H1 (cell line): ENCODE measurements at regions not wholly inside any gene's neighbourhood (a gene's known extent, or its start where the extent isn't known, plus 50 kb on each side); places are given as distances from the start of the nearest gene placed in this dataset.

Experiments
- CTCF ChIA-PET: fragments of 300-600 bp; sonication (Branson Sonifier 250); formaldehyde crosslinking; loops from one replicate; lab custom pipeline; 2021; ENCODE audit not compliant: partially characterized antibody; lab: Charles Lee
- POLR2A ChIA-PET: fragments of 300-600 bp; sonication (Branson Sonifier 250); formaldehyde crosslinking; loops from one replicate; lab custom pipeline; 2021; ENCODE audit warnings: inconsistent platforms; ENCODE audit not compliant: partially characterized antibody; lab: Charles Lee
- DNase-seq, 2 experiments: peaks; one replicate each; pipeline versions ENCODE4 v3.0.0 to v3.0.0-alpha.2; 2010 to 2022; ENCODE audit warnings: low spot score in 2 of 2, low read depth in 1 of 2, mixed read lengths in 1 of 2
- FAIRE-seq: peaks from 2 replicates; lab custom pipeline; 2011; peaks lifted over from hg19 to GRCh38; lab: Jason Lieb, UNC
- H2AFZ ChIP-seq: 2 replicates; pipeline ENCODE4 v1.8.1; 2012; ENCODE audit warnings: low read length, inconsistent platforms
- H2AK5ac ChIP-seq: 2 replicates; pipeline ENCODE4 v1.6.1; 2013; ENCODE audit warnings: low read depth, low read length
- H2BK120ac ChIP-seq: replicated peaks from 2 replicates; pipeline ENCODE3; 2013; ENCODE audit warnings: low read depth, low read length, inconsistent platforms
- H2BK12ac ChIP-seq: 2 replicates; pipeline ENCODE4 v1.6.1; 2013; ENCODE audit warnings: low read depth, low read length
- H2BK15ac ChIP-seq: 2 replicates; pipeline ENCODE4 v1.6.1; 2013; ENCODE audit warnings: low read length
- H2BK20ac ChIP-seq: 2 replicates; pipeline ENCODE4 v1.6.1; 2013; ENCODE audit warnings: low read length
- H2BK5ac ChIP-seq: 2 replicates; pipeline ENCODE4 v1.6.1; 2013; ENCODE audit warnings: low read depth, low read length
- H3K14ac ChIP-seq: 2 replicates; pipeline ENCODE4 v1.6.1; 2013; ENCODE audit warnings: inconsistent platforms; ENCODE audit not compliant: insufficient read length
- H3K18ac ChIP-seq: 2 replicates; pipeline ENCODE4 v1.6.1; 2013; ENCODE audit warnings: low read length; ENCODE audit errors: extremely low read depth
- H3K23ac ChIP-seq: 2 replicates; pipeline ENCODE4 v1.6.1; 2013; ENCODE audit warnings: inconsistent platforms; ENCODE audit not compliant: insufficient read length
- H3K23me2 ChIP-seq: 2 replicates; pipeline ENCODE4 v1.6.1; 2013; ENCODE audit warnings: low read depth, low read length
- H3K27ac ChIP-seq: 2 replicates; pipeline ENCODE4 v1.6.1; 2011; ENCODE audit warnings: low read depth, low read length, inconsistent platforms
- H3K27me3 ChIP-seq, 4 experiments: replicated peaks in 1 of 4; 1 replicate in 1 of 4; 2 replicates in 3 of 4; pipeline versions ENCODE4 v1.6.1 to v1.8.1; 2011 to 2013; ENCODE audit warnings: low read length in 3 of 4, mild to moderate bottlenecking in 3 of 4, inconsistent platforms in 2 of 4, mixed read lengths in 2 of 4, moderate library complexity in 1 of 4; ENCODE audit not compliant: control insufficient read depth in 3 of 4, insufficient read depth in 3 of 4; ENCODE audit errors: extremely low read depth in 1 of 4
- H3K36me3 ChIP-seq, 4 experiments: 2 replicates each; pipeline versions ENCODE4 v1.6.1 to v1.8.1; 2011 to 2013; ENCODE audit warnings: mild to moderate bottlenecking in 4 of 4, low read length in 3 of 4, moderate library complexity in 2 of 4, control low read depth in 1 of 4, inconsistent platforms in 1 of 4; ENCODE audit not compliant: insufficient read depth in 4 of 4, control insufficient read depth in 2 of 4
- H3K4ac ChIP-seq: replicated peaks from 2 replicates; pipeline ENCODE3; 2013; ENCODE audit warnings: low read length, low read depth, mixed read lengths, inconsistent platforms; ENCODE audit not compliant: insufficient read length
- H3K4me1 ChIP-seq, 4 experiments: replicated peaks in 1 of 4; 1 replicate in 1 of 4; 2 replicates in 3 of 4; pipeline versions ENCODE4 v1.6.1 to v1.8.1; 2011 to 2013; ENCODE audit warnings: low read length in 3 of 4, inconsistent platforms in 2 of 4, mixed read lengths in 1 of 4; ENCODE audit not compliant: insufficient read depth in 4 of 4, control insufficient read depth in 3 of 4
- H3K4me2 ChIP-seq, 2 experiments: 2 replicates each; pipeline versions ENCODE4 v1.6.1 to v1.8.1; 2011 to 2013; ENCODE audit warnings: low read depth in 2 of 2, low read length in 2 of 2, control low read depth in 1 of 2, inconsistent platforms in 1 of 2, mild to moderate bottlenecking in 1 of 2; ENCODE audit not compliant: insufficient read depth in 1 of 2
- H3K4me3 ChIP-seq, 4 experiments: fragments of 200-600, 300-600 bp in 1 of 4; sonication (generic), shearing (Covaris generic), sonication (Bioruptor Twin) in 1 of 4; 2 replicates each; pipeline versions ENCODE4 v1.5.1 to v1.8.1; 2011 to 2016; ENCODE audit warnings: low read length in 4 of 4, low read depth in 3 of 4, control low read depth in 2 of 4, inconsistent platforms in 2 of 4, mild to moderate bottlenecking in 2 of 4, mixed read lengths in 1 of 4, moderate library complexity in 1 of 4; ENCODE audit not compliant: insufficient read depth in 2 of 4; ENCODE audit errors: extremely low read depth in 1 of 4
- H3K56ac ChIP-seq: replicated peaks from 2 replicates; pipeline ENCODE3; 2013; ENCODE audit warnings: low read depth, mild to moderate bottlenecking, mixed read lengths, low read length, inconsistent platforms; ENCODE audit not compliant: insufficient read length
- H3K79me1 ChIP-seq: 2 replicates; pipeline ENCODE4 v1.6.1; 2013; ENCODE audit warnings: low read depth, low read length, control low read depth
- H3K79me2 ChIP-seq, 2 experiments: 2 replicates each; pipeline versions ENCODE4 v1.6.1 to v1.8.1; 2012 to 2013; ENCODE audit warnings: low read length in 2 of 2, mild to moderate bottlenecking in 2 of 2, inconsistent platforms in 1 of 2; ENCODE audit not compliant: insufficient read depth in 2 of 2, control insufficient read depth in 1 of 2
- H3K9ac ChIP-seq, 4 experiments: replicated peaks in 1 of 4; 1 replicate in 1 of 4; 2 replicates in 3 of 4; pipeline versions ENCODE4 v1.6.1 to v1.8.1; 2011 to 2013; ENCODE audit warnings: low read depth in 3 of 4, low read length in 3 of 4, control low read depth in 2 of 4, mild to moderate bottlenecking in 2 of 4, moderate library complexity in 2 of 4, inconsistent platforms in 1 of 4; ENCODE audit errors: extremely low read depth in 1 of 4
- H3K9me3 ChIP-seq, 2 experiments: 2 replicates each; pipeline versions ENCODE4 v1.6.1 to v1.8.1; 2012 to 2013; ENCODE audit warnings: mild to moderate bottlenecking in 2 of 2, moderate library complexity in 2 of 2, control low read depth in 1 of 2, inconsistent platforms in 1 of 2, low read depth in 1 of 2, low read length in 1 of 2, mixed read lengths in 1 of 2; ENCODE audit not compliant: insufficient read depth in 2 of 2
- H4K20me1 ChIP-seq, 2 experiments: replicated peaks in 1 of 2; 2 replicates each; pipeline versions ENCODE3 to v1.8.1; 2011 to 2013; ENCODE audit warnings: inconsistent platforms in 2 of 2, low read length in 2 of 2, mild to moderate bottlenecking in 1 of 2; ENCODE audit not compliant: insufficient read depth in 2 of 2, control insufficient read depth in 1 of 2
- H4K5ac ChIP-seq: 2 replicates; pipeline ENCODE4 v1.6.1; 2013; ENCODE audit warnings: low read length, low read depth, mixed read lengths, inconsistent platforms; ENCODE audit not compliant: insufficient read length
- H4K8ac ChIP-seq: 2 replicates; pipeline ENCODE4 v1.8.0; 2013; ENCODE audit warnings: mild to moderate bottlenecking, moderate library complexity, low read length, inconsistent platforms; ENCODE audit not compliant: insufficient read depth; ENCODE audit errors: extremely low read depth
- H4K91ac ChIP-seq: replicated peaks from 2 replicates; pipeline ENCODE3; 2013; ENCODE audit warnings: low read length, mixed read lengths, inconsistent platforms; ENCODE audit not compliant: insufficient read length
- CHD2 ChIP-seq: IDR thresholded peaks from 2 replicates; pipeline ENCODE4 v1.6.1; 2012; ENCODE audit warnings: low read length, improper control_type of control experiment
- CREB1 ChIP-seq: IDR thresholded peaks from 2 replicates; pipeline ENCODE4 v1.6.1; 2012; ENCODE audit warnings: inconsistent platforms
- EGR1 ChIP-seq: IDR thresholded peaks from 2 replicates; pipeline ENCODE4 v1.6.1; 2011; ENCODE audit warnings: low read depth, low read length, borderline replicate concordance
- EP300 ChIP-seq, 2 experiments: IDR thresholded peaks; 1 replicate in 1 of 2; 2 replicates in 1 of 2; pipeline ENCODE4 v1.6.1; 2011 to 2012; ENCODE audit warnings: low read depth in 2 of 2, low read length in 2 of 2, mild to moderate bottlenecking in 2 of 2, borderline replicate concordance in 1 of 2, inconsistent platforms in 1 of 2, moderate library complexity in 1 of 2
- HDAC2 ChIP-seq, 2 experiments: fragments of 300-600 bp in 1 of 2; sonication (generic) in 1 of 2; IDR thresholded peaks; 2 replicates each; pipeline ENCODE4 v1.6.1; 2011 to 2012; ENCODE audit warnings: low read depth in 2 of 2, low read length in 2 of 2, mild to moderate bottlenecking in 2 of 2, moderate library complexity in 2 of 2, borderline replicate concordance in 1 of 2, inconsistent platforms in 1 of 2
- RBBP5 ChIP-seq: IDR thresholded peaks from 2 replicates; pipeline ENCODE4 v1.7.1; 2012; ENCODE audit warnings: low read depth, mild to moderate bottlenecking, inconsistent platforms, low read length, moderate library complexity, borderline replicate concordance
- RFX5 ChIP-seq: IDR thresholded peaks from 2 replicates; pipeline ENCODE4 v1.6.1; 2011; ENCODE audit warnings: low read depth, low read length, improper control_type of control experiment, borderline replicate concordance
- RNF2 ChIP-seq: fragments of 200-900, 300-1000 bp; sonication (generic); IDR thresholded peaks from 2 replicates; pipeline ENCODE4 v1.7.1; 2016; ENCODE audit warnings: borderline replicate concordance, low read depth, mild to moderate bottlenecking, antibody characterized with exemption, low read length; ENCODE audit not compliant: poor library complexity, severe bottlenecking; ENCODE audit errors: missing control alignments
- RXRA ChIP-seq: IDR thresholded peaks from 2 replicates; pipeline ENCODE4 v1.6.1; 2011; ENCODE audit warnings: low read depth, mild to moderate bottlenecking, low read length, moderate library complexity; ENCODE audit not compliant: insufficient read depth
- TAF1 ChIP-seq: IDR thresholded peaks from 2 replicates; pipeline ENCODE4 v1.6.1; 2011; ENCODE audit warnings: mild to moderate bottlenecking, low read depth, low read length
- TBP ChIP-seq: IDR thresholded peaks from 2 replicates; pipeline ENCODE4 v1.6.1; 2011; ENCODE audit warnings: low read depth, low read length, improper control_type of control experiment
- WGBS, 2 experiments: shearing (Covaris generic) in 1 of 2; methylation state at CpG; one replicate each; pipeline versions ENCODE4 v1.1.6 to v1.1.7; 2013 to 2015; ENCODE audit warnings: low lambda C conversion rate in 2 of 2, mixed read lengths in 2 of 2, inconsistent platforms in 1 of 2, low coverage in 1 of 2, missing lambda C conversion rate in 1 of 2; ENCODE audit not compliant: insufficient replicate concordance in 2 of 2, insufficient coverage in 1 of 2, insufficient read length in 1 of 2; ENCODE audit errors: extremely low coverage in 1 of 2, missing lambda C conversion rate in 1 of 2; 5-methylcytosine and 5-hydroxymethylcytosine counted together
- TF ChIP-seq, protein P1 (sequence below): IDR thresholded peaks from 2 replicates; pipeline ENCODE4 v1.6.1; 2011; ENCODE audit warnings: low read depth, mild to moderate bottlenecking, low read length; ENCODE audit not compliant: insufficient read depth

GRCh38 chr14:62599616-62600385 lies 445.5 kb downstream of the KCNH5 start:
- Histone ChIP-seq H3K4me3 (no peak overlapping the region), H3K36me3 (no peaks in the 10 kb centered on the region), H2AK5ac (no peak overlapping the region), H4K5ac (no peak overlapping the region), H3K23ac (no peak overlapping the region), H4K91ac (no peak overlapping the region), H3K14ac (no peak overlapping the region), H3K27me3 (no peaks in the 10 kb centered on the region), H3K9me3 (peaks cover 0 to 2% of the 10 kb centered on the region in 2 experiments; a peak in 1 of 4 replicates), H3K79me2 (no peaks in the 10 kb centered on the region), H3K56ac (no peak overlapping the region), H3K23me2 (no peaks in the 10 kb centered on the region), H3K4me2 (no peak overlapping the region), H2BK12ac (no peak overlapping the region), H3K79me1 (no peaks in the 10 kb centered on the region), H2BK15ac (no peak overlapping the region), H2BK120ac (no peak overlapping the region), H4K20me1 (no peaks in the 10 kb centered on the region), H3K18ac (no peak overlapping the region), H3K27ac (no peak overlapping the region), H3K9ac (no peak overlapping the region), H3K4ac (no peak overlapping the region), H4K8ac (no peak overlapping the region), H3K4me1 (no peaks in the 10 kb centered on the region), H2BK20ac (no peak overlapping the region), H2BK5ac (no peak overlapping the region), H2AFZ (no peak overlapping the region)
- ChIA-PET POLR2A (no interaction called here), CTCF (no interaction called here)
- no peak for DNase-seq
- 94% methylated on average over 2 of the region's 2 CpGs; no CpG with 5 or more reads in 1 of the 2 experiments for WGBS, 2 experiments
- FAIRE-seq, result no peak
- TF ChIP-seq HDAC2 (IDR thresholded peaks at IDR 0.05; ENCODE audit: borderline replicate concordance in 1 of 2, low read depth in 2 of 2, low read length in 2 of 2), result no peak
- TF ChIP-seq CHD2, result no peak
- no peak for TF ChIP-seq RBBP5
- TF ChIP-seq TBP, result no peak
- TF ChIP-seq EGR1, result no peak
- no peak for TF ChIP-seq TAF1
- no peak for TF ChIP-seq EP300 (IDR thresholded peaks at IDR 0.05; ENCODE audit: borderline replicate concordance in 1 of 2, low read depth in 2 of 2, low read length in 2 of 2)
- TF ChIP-seq, protein P1, sequence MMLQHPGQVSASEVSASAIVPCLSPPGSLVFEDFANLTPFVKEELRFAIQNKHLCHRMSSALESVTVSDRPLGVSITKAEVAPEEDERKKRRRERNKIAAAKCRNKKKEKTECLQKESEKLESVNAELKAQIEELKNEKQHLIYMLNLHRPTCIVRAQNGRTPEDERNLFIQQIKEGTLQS, result no peak
- no peak for TF ChIP-seq CREB1
- no peak for TF ChIP-seq RXRA
- no peak for TF ChIP-seq RFX5
- no peak for TF ChIP-seq RNF2
